HFF-Myc (cell line): ENCODE measurements at regions not wholly inside any gene's neighbourhood (a gene's known extent, or its start where the extent isn't known, plus 50 kb on each side); places are given as distances from the start of the nearest gene placed in this dataset.

Experiments
- DNase-seq: peaks from one replicate; pipeline ENCODE4 v3.0.0-alpha.2; 2011; ENCODE audit warnings: low read depth; ENCODE audit errors: extremely low read depth
- H3K4me3 ChIP-seq: replicated peaks from 2 replicates; pipeline ENCODE4 v1.5.1; 2011; ENCODE audit warnings: low read depth, mild to moderate bottlenecking, control low read depth, low read length
- CTCF ChIP-seq: IDR thresholded peaks from 2 replicates; pipeline ENCODE4 v1.5.1; 2012; ENCODE audit warnings: mild to moderate bottlenecking, low read depth, low read length, control low read depth; ENCODE audit errors: missing control alignments

GRCh38 chr7:130814778-130815335 lies 80.8 kb upstream of the KLF14 start:
- no peak for DNase-seq
- H3K4me3 ChIP-seq: no peak overlapping the region
- peak; percentile 38 for TF ChIP-seq CTCF

- TF ChIP-seq CTCF: no peak
- no peak for DNase-seq
- H3K4me3 ChIP-seq: no peak overlapping the region
These were observed 84.0 kb upstream of the KLF14 start for GRCh38 chr7:130818056-130818455.

GRCh38 chr7:130821864-130822263 lies 87.9 kb upstream of the KLF14 start:
- H3K4me3 ChIP-seq: no peak overlapping the region
- DNase-seq: no peak
- TF ChIP-seq CTCF: no peak

GRCh38 chr7:130822642-130823041 lies 88.6 kb upstream of the KLF14 start:
- DNase-seq: no peak
- no peak for TF ChIP-seq CTCF
- no peak overlapping the region for H3K4me3 ChIP-seq

- DNase-seq: no peak
- no peak for TF ChIP-seq CTCF
- no peak overlapping the region for H3K4me3 ChIP-seq
These were observed 89.1 kb upstream of the KLF14 start for GRCh38 chr7:130823060-130823459.

GRCh38 chr7:130825819-130826218 lies 91.8 kb upstream of the KLF14 start:
- no peak for DNase-seq
- H3K4me3 ChIP-seq: no peak overlapping the region
- TF ChIP-seq CTCF: no peak

- TF ChIP-seq CTCF: no peak
- no peak for DNase-seq
These were observed 95.4 kb upstream of the KLF14 start for GRCh38 chr7:130829415-130829814.

More at GRCh38 chr7:130829415-130829814, 95.4 kb upstream of the KLF14 start:
- H3K4me3 ChIP-seq: no peak overlapping the region
